ENCODE measurements at regions not wholly inside any gene's neighbourhood (a gene's known extent, or its start where the extent isn't known, plus 50 kb on each side); places are given as distances from the start of the nearest gene placed in this dataset.
"Not testable (repeated sequence)": the region's sequence is repeated elsewhere in the genome, so short reads cannot be mapped to it uniquely, and the experiment has no call there.

- Histone ChIP-seq H3K4me3 (ENCODE audit: low read length in 3 of 3) (no peak overlapping the region), H3K27ac (ENCODE audit: low read depth, low read length) (no peak overlapping the region), H3K36me3 (ENCODE audit: control insufficient read depth in 3 of 3, insufficient read depth in 3 of 3, low read length in 3 of 3) (no peaks in the 10 kb centered on the region), H3K4me1 (ENCODE audit: control insufficient read depth in 3 of 3, insufficient read depth in 3 of 3, low read length in 3 of 3) (no peaks in the 10 kb centered on the region), H3K27me3 (ENCODE audit: control insufficient read depth in 3 of 3, insufficient read depth in 3 of 3, low read length in 3 of 3) (no peaks in the 10 kb centered on the region), H3K9ac (ENCODE audit: low read depth in 1 of 3, low read length in 3 of 3) (no peak overlapping the region), H3K9me3 (ENCODE audit: control insufficient read depth in 3 of 3, low read length in 3 of 3) (no peaks in the 10 kb centered on the region)
Observed at GRCh38 chr7:110507369-110507768, 583.6 kb upstream of the LRRN3 start.

- H3K27me3 ChIP-seq (ENCODE audit: control insufficient read depth in 3 of 3, insufficient read depth in 3 of 3, low read length in 3 of 3) = no peaks in the 10 kb centered on the region
- H3K4me1 ChIP-seq (ENCODE audit: control insufficient read depth in 3 of 3, insufficient read depth in 3 of 3, low read length in 3 of 3) = no peaks in the 10 kb centered on the region
- no peaks in the 10 kb centered on the region for H3K9me3 ChIP-seq (ENCODE audit: control insufficient read depth in 3 of 3, low read length in 3 of 3)
- no peak overlapping the region for H3K4me3 ChIP-seq (ENCODE audit: low read length in 3 of 3)
- no peaks in the 10 kb centered on the region for H3K36me3 ChIP-seq (ENCODE audit: control insufficient read depth in 3 of 3, insufficient read depth in 3 of 3, low read length in 3 of 3)
- H3K27ac ChIP-seq (ENCODE audit: low read depth, low read length) = no peak overlapping the region
- no peak overlapping the region for H3K9ac ChIP-seq (ENCODE audit: low read depth in 1 of 3, low read length in 3 of 3)
Observed at GRCh38 chr7:110507832-110508231, 583.1 kb upstream of the LRRN3 start.

GRCh38 chr7:110514975-110515551, 575.9 kb upstream of the LRRN3 start:
- not testable (repeated sequence) for H3K4me3 ChIP-seq (ENCODE audit: low read length in 3 of 3); H3K9ac ChIP-seq (ENCODE audit: low read depth in 1 of 3, low read length in 3 of 3); H3K9me3 ChIP-seq (ENCODE audit: control insufficient read depth in 3 of 3, low read length in 3 of 3); H3K27me3 ChIP-seq (ENCODE audit: control insufficient read depth in 3 of 3, insufficient read depth in 3 of 3, low read length in 3 of 3); H3K27ac ChIP-seq (ENCODE audit: low read depth, low read length); H3K4me1 ChIP-seq (ENCODE audit: control insufficient read depth in 3 of 3, insufficient read depth in 3 of 3, low read length in 3 of 3); H3K36me3 ChIP-seq (ENCODE audit: control insufficient read depth in 3 of 3, insufficient read depth in 3 of 3, low read length in 3 of 3)

- H3K27me3 ChIP-seq (ENCODE audit: control insufficient read depth in 3 of 3, insufficient read depth in 3 of 3, low read length in 3 of 3) = no peaks in the 10 kb centered on the region
- no peaks in the 10 kb centered on the region for H3K9me3 ChIP-seq (ENCODE audit: control insufficient read depth in 3 of 3, low read length in 3 of 3)
- no peak overlapping the region for H3K9ac ChIP-seq (ENCODE audit: low read depth in 1 of 3, low read length in 3 of 3)
- H3K4me3 ChIP-seq (ENCODE audit: low read length in 3 of 3) = no peak overlapping the region
- H3K4me1 ChIP-seq (ENCODE audit: control insufficient read depth in 3 of 3, insufficient read depth in 3 of 3, low read length in 3 of 3) = no peaks in the 10 kb centered on the region
- no peak overlapping the region for H3K27ac ChIP-seq (ENCODE audit: low read depth, low read length)
- H3K36me3 ChIP-seq (ENCODE audit: control insufficient read depth in 3 of 3, insufficient read depth in 3 of 3, low read length in 3 of 3) = no peaks in the 10 kb centered on the region
Observed at GRCh38 chr7:110519851-110520250, 571.1 kb upstream of the LRRN3 start.

GRCh38 chr7:110521357-110521911, 569.5 kb upstream of the LRRN3 start:
- Histone ChIP-seq H3K27ac (ENCODE audit: low read depth, low read length) (no peak overlapping the region), H3K9me3 (ENCODE audit: control insufficient read depth in 3 of 3, low read length in 3 of 3) (no peaks in the 10 kb centered on the region), H3K27me3 (ENCODE audit: control insufficient read depth in 3 of 3, insufficient read depth in 3 of 3, low read length in 3 of 3) (no peaks in the 10 kb centered on the region), H3K4me3 (ENCODE audit: low read length in 3 of 3) (no peak overlapping the region), H3K36me3 (ENCODE audit: control insufficient read depth in 3 of 3, insufficient read depth in 3 of 3, low read length in 3 of 3) (no peaks in the 10 kb centered on the region), H3K9ac (ENCODE audit: low read depth in 1 of 3, low read length in 3 of 3) (no peak overlapping the region), H3K4me1 (ENCODE audit: control insufficient read depth in 3 of 3, insufficient read depth in 3 of 3, low read length in 3 of 3) (no peaks in the 10 kb centered on the region)

- Histone ChIP-seq H3K4me3 (ENCODE audit: low read length in 3 of 3) (no peak overlapping the region), H3K9me3 (ENCODE audit: control insufficient read depth in 3 of 3, low read length in 3 of 3) (no peaks in the 10 kb centered on the region), H3K27me3 (ENCODE audit: control insufficient read depth in 3 of 3, insufficient read depth in 3 of 3, low read length in 3 of 3) (no peaks in the 10 kb centered on the region), H3K27ac (ENCODE audit: low read depth, low read length) (no peak overlapping the region), H3K36me3 (ENCODE audit: control insufficient read depth in 3 of 3, insufficient read depth in 3 of 3, low read length in 3 of 3) (no peaks in the 10 kb centered on the region), H3K9ac (ENCODE audit: low read depth in 1 of 3, low read length in 3 of 3) (no peak overlapping the region), H3K4me1 (ENCODE audit: control insufficient read depth in 3 of 3, insufficient read depth in 3 of 3, low read length in 3 of 3) (no peaks in the 10 kb centered on the region)
Observed at GRCh38 chr7:110522061-110522760, 568.7 kb upstream of the LRRN3 start.

- H3K9ac ChIP-seq (ENCODE audit: low read depth in 1 of 3, low read length in 3 of 3) = no peak overlapping the region
- H3K27ac ChIP-seq (ENCODE audit: low read depth, low read length) = no peak overlapping the region
- no peaks in the 10 kb centered on the region for H3K27me3 ChIP-seq (ENCODE audit: control insufficient read depth in 3 of 3, insufficient read depth in 3 of 3, low read length in 3 of 3)
- no peaks in the 10 kb centered on the region for H3K4me1 ChIP-seq (ENCODE audit: control insufficient read depth in 3 of 3, insufficient read depth in 3 of 3, low read length in 3 of 3)
- H3K9me3 ChIP-seq (ENCODE audit: control insufficient read depth in 3 of 3, low read length in 3 of 3) = no peaks in the 10 kb centered on the region
- H3K36me3 ChIP-seq (ENCODE audit: control insufficient read depth in 3 of 3, insufficient read depth in 3 of 3, low read length in 3 of 3) = no peaks in the 10 kb centered on the region
- H3K4me3 ChIP-seq (ENCODE audit: low read length in 3 of 3) = no peak overlapping the region
Observed at GRCh38 chr7:110522761-110523200, 568.1 kb upstream of the LRRN3 start.

GRCh38 chr7:110529175-110529574, 561.8 kb upstream of the LRRN3 start:
- no peak overlapping the region for H3K4me3 ChIP-seq (ENCODE audit: low read length in 3 of 3)
- H3K9me3 ChIP-seq (ENCODE audit: control insufficient read depth in 3 of 3, low read length in 3 of 3) = no peaks in the 10 kb centered on the region
- H3K27ac ChIP-seq (ENCODE audit: low read depth, low read length) = no peak overlapping the region
- H3K27me3 ChIP-seq (ENCODE audit: control insufficient read depth in 3 of 3, insufficient read depth in 3 of 3, low read length in 3 of 3) = no peaks in the 10 kb centered on the region
- H3K4me1 ChIP-seq (ENCODE audit: control insufficient read depth in 3 of 3, insufficient read depth in 3 of 3, low read length in 3 of 3) = no peaks in the 10 kb centered on the region
- no peaks in the 10 kb centered on the region for H3K36me3 ChIP-seq (ENCODE audit: control insufficient read depth in 3 of 3, insufficient read depth in 3 of 3, low read length in 3 of 3)
- H3K9ac ChIP-seq (ENCODE audit: low read depth in 1 of 3, low read length in 3 of 3) = no peak overlapping the region

GRCh38 chr7:110531186-110531585, 559.7 kb upstream of the LRRN3 start:
- Histone ChIP-seq H3K27ac (ENCODE audit: low read depth, low read length) (no peak overlapping the region), H3K9ac (ENCODE audit: low read depth in 1 of 3, low read length in 3 of 3) (no peak overlapping the region), H3K27me3 (ENCODE audit: control insufficient read depth in 3 of 3, insufficient read depth in 3 of 3, low read length in 3 of 3) (no peaks in the 10 kb centered on the region), H3K4me1 (ENCODE audit: control insufficient read depth in 3 of 3, insufficient read depth in 3 of 3, low read length in 3 of 3) (no peaks in the 10 kb centered on the region), H3K4me3 (ENCODE audit: low read length in 3 of 3) (no peak overlapping the region), H3K9me3 (ENCODE audit: control insufficient read depth in 3 of 3, low read length in 3 of 3) (no peaks in the 10 kb centered on the region), H3K36me3 (ENCODE audit: control insufficient read depth in 3 of 3, insufficient read depth in 3 of 3, low read length in 3 of 3) (no peaks in the 10 kb centered on the region)

GRCh38 chr7:110534241-110534931, 556.5 kb upstream of the LRRN3 start:
- Histone ChIP-seq H3K9me3 (ENCODE audit: control insufficient read depth in 3 of 3, low read length in 3 of 3) (no peaks in the 10 kb centered on the region), H3K4me3 (ENCODE audit: low read length in 3 of 3) (no peak overlapping the region), H3K27me3 (ENCODE audit: control insufficient read depth in 3 of 3, insufficient read depth in 3 of 3, low read length in 3 of 3) (no peaks in the 10 kb centered on the region), H3K36me3 (ENCODE audit: control insufficient read depth in 3 of 3, insufficient read depth in 3 of 3, low read length in 3 of 3) (no peaks in the 10 kb centered on the region), H3K27ac (ENCODE audit: low read depth, low read length) (no peak overlapping the region), H3K9ac (ENCODE audit: low read depth in 1 of 3, low read length in 3 of 3) (no peak overlapping the region), H3K4me1 (ENCODE audit: control insufficient read depth in 3 of 3, insufficient read depth in 3 of 3, low read length in 3 of 3) (no peaks in the 10 kb centered on the region)
